Gastroesophageal sphincter (tissue), 3 donors: ENCODE measurements at regions not wholly inside any gene's neighbourhood (a gene's known extent, or its start where the extent isn't known, plus 50 kb on each side); places are given as distances from the start of the nearest gene placed in this dataset.

Source experiments
- CTCF ChIP-seq, 4 experiments: fragments of 200-600 bp in 2 of 4; fragments of 450-650 bp in 2 of 4; sonication (generic) in 1 of 4; IDR thresholded peaks; one replicate each; pipeline ENCODE4 v1.5.1; 2017 to 2019; ENCODE audit warnings: antibody characterized with exemption in 4 of 4, mild to moderate bottlenecking in 2 of 4, moderate library complexity in 2 of 4
- EP300 ChIP-seq: sonication (generic); formaldehyde crosslinking; IDR thresholded peaks from one replicate; pipeline ENCODE4 v1.6.1; 2017; ENCODE audit warnings: antibody characterized with exemption, mild to moderate bottlenecking

DNA sequence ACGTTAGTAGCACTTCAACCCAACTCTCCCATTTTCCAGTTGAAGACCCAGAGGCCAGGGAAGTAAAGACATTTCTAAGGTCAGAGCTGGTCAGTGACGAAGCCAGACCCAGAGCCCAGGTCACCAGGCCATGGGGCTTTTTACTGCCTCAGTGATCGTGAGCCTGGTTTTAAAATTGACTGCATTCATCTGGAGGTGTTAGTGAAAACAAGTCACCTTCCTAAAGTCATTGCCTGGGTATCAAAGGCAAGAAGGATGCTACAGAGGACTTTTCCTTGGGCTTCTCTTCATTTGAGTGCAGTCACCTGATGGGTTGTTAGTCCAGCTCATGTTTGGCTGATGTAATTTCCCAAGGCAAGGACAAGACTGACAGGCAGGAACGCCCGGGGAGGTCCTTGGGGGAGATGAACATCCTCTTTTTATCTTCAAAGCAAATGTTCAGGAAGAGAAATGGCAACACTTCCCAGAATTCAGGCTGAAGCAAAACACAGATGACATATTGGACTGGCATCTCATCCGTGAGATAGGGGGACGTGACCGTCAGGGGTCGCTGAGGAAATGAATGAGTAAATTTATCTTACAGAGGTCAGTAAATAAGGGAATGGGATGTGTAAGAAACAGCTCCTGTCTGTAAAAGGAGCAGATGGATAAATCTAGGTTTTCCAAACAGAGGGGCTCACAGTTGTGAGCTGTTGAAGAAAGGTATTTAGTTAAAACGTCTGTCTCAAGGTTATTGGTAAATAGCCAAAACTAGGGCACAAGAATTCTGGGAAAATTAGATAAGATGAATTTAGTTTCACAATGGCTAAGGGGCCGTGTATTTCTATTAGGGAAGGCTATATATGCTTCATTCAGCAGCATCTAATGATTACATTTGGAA, 201.2 kb downstream of the OPA1 start:
- no peak for TF ChIP-seq EP300
- TF ChIP-seq CTCF (IDR thresholded peaks at IDR 0.05), result no peak
